IMR-90 (cell line): ENCODE measurements at regions not wholly inside any gene's neighbourhood (a gene's known extent, or its start where the extent isn't known, plus 50 kb on each side); places are given as distances from the start of the nearest gene placed in this dataset.

Source experiments
- BHLHE40 ChIP-seq: fragments of 150-350 bp; IDR thresholded peaks from 2 replicates; pipeline ENCODE4 v1.6.1; 2016; ENCODE audit warnings: mild to moderate bottlenecking, low read depth, low read length
- CEBPB ChIP-seq: IDR thresholded peaks from 2 replicates; pipeline ENCODE4 v1.6.1; 2012; ENCODE audit warnings: low read depth, low read length, improper control_type of control experiment
- FOS ChIP-seq: fragments of 150-350 bp; IDR thresholded peaks from 2 replicates; pipeline ENCODE4 v1.6.1; 2016; ENCODE audit warnings: low read depth, low read length
- MAFK ChIP-seq: IDR thresholded peaks from 2 replicates; pipeline ENCODE4 v1.6.1; 2012; ENCODE audit warnings: low read depth, low read length, improper control_type of control experiment
- MAZ ChIP-seq: IDR thresholded peaks from 2 replicates; pipeline ENCODE4 v1.6.1; 2012; ENCODE audit warnings: low read depth, mild to moderate bottlenecking, low read length, improper control_type of control experiment, moderate library complexity, borderline replicate concordance
- MXI1 ChIP-seq: IDR thresholded peaks from 2 replicates; pipeline ENCODE4 v1.6.1; 2012; ENCODE audit warnings: low read depth, mild to moderate bottlenecking, low read length, moderate library complexity, borderline replicate concordance
- NFE2L2 ChIP-seq: fragments of 150-350 bp; IDR thresholded peaks from 2 replicates; pipeline ENCODE4 v1.6.1; 2016; ENCODE audit warnings: low read depth, mild to moderate bottlenecking, low read length
- POLR2A ChIP-seq: IDR thresholded peaks from 2 replicates; pipeline ENCODE4 v1.6.1; 2012; ENCODE audit warnings: mild to moderate bottlenecking, low read depth, low read length
- RAD21 ChIP-seq: IDR thresholded peaks from 2 replicates; pipeline ENCODE4 v1.6.1; 2012; ENCODE audit warnings: low read length, improper control_type of control experiment
- RCOR1 ChIP-seq: IDR thresholded peaks from 2 replicates; pipeline ENCODE4 v1.6.1; 2012; ENCODE audit warnings: mild to moderate bottlenecking, low read length, improper control_type of control experiment; ENCODE audit not compliant: insufficient replicate concordance
- RFX5 ChIP-seq: IDR thresholded peaks from 2 replicates; pipeline ENCODE4 v1.8.0; 2012; ENCODE audit warnings: low read depth, mild to moderate bottlenecking, low read length, moderate library complexity
- TF ChIP-seq, protein P1 (sequence below): conservative IDR thresholded peaks from 2 replicates; pipeline ENCODE4 v1.5.1; 2012; ENCODE audit warnings: mild to moderate bottlenecking, low read depth, low read length, improper control_type of control experiment
- TF ChIP-seq, protein P2 (sequence below): fragments of 150-350 bp; IDR thresholded peaks from 2 replicates; pipeline ENCODE4 v1.6.1; 2016; ENCODE audit warnings: low read depth, mild to moderate bottlenecking, low read length, moderate library complexity, borderline replicate concordance

DNA sequence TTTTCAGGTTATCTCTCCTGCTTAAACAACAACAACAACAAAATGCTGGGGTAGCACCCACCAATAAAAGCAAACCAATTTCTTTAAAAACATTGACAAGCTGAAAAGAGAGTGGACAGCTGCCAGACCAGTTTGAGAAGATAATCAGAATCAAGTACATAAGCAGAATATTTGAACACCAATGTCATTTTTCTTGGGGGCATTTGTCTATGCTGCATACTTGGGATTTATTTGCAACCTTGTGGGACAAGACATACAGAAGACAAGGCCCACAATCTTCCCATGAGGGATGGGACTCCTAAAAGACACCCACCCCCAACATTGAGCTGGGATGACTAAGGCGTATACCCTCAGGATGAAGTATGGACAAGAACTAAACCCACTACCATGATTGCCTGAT, 62.2 kb upstream of the NXPH2 start:
- TF ChIP-seq, protein P1, sequence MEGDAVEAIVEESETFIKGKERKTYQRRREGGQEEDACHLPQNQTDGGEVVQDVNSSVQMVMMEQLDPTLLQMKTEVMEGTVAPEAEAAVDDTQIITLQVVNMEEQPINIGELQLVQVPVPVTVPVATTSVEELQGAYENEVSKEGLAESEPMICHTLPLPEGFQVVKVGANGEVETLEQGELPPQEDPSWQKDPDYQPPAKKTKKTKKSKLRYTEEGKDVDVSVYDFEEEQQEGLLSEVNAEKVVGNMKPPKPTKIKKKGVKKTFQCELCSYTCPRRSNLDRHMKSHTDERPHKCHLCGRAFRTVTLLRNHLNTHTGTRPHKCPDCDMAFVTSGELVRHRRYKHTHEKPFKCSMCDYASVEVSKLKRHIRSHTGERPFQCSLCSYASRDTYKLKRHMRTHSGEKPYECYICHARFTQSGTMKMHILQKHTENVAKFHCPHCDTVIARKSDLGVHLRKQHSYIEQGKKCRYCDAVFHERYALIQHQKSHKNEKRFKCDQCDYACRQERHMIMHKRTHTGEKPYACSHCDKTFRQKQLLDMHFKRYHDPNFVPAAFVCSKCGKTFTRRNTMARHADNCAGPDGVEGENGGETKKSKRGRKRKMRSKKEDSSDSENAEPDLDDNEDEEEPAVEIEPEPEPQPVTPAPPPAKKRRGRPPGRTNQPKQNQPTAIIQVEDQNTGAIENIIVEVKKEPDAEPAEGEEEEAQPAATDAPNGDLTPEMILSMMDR = no peak
- TF ChIP-seq POLR2A (no peak), MAZ (no peak), FOS (no peak), RCOR1 (no peak), RFX5 (no peak), RAD21 (no peak), MXI1 (no peak), NFE2L2 (no peak), BHLHE40 (no peak), MAFK (no peak), CEBPB (no peak)
- TF ChIP-seq, protein P2, sequence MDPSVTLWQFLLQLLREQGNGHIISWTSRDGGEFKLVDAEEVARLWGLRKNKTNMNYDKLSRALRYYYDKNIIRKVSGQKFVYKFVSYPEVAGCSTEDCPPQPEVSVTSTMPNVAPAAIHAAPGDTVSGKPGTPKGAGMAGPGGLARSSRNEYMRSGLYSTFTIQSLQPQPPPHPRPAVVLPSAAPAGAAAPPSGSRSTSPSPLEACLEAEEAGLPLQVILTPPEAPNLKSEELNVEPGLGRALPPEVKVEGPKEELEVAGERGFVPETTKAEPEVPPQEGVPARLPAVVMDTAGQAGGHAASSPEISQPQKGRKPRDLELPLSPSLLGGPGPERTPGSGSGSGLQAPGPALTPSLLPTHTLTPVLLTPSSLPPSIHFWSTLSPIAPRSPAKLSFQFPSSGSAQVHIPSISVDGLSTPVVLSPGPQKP = no peak
